ENCODE measurements at regions not wholly inside any gene's neighbourhood (a gene's known extent, or its start where the extent isn't known, plus 50 kb on each side); places are given as distances from the start of the nearest gene placed in this dataset.
"Not testable (repeated sequence)": the region's sequence is repeated elsewhere in the genome, so short reads cannot be mapped to it uniquely, and the experiment has no call there.

GRCh38 chr20:29741594-29741893, 1515.9 kb upstream of the DEFB115 start:
- H3K36me3 ChIP-seq, result no peaks in the 10 kb centered on the region
- H3K4me1 ChIP-seq, result no peaks in the 10 kb centered on the region
- DNase-seq (ENCODE audit: low spot score in 2 of 2), result no peak
- intact Hi-C loops (cut with DNase I), result no loop called here
- TF ChIP-seq CTCF (IDR thresholded peaks at IDR 0.05), result no peak
- H3K27me3 ChIP-seq, result no peaks in the 10 kb centered on the region
- peaks cover 5 to 12% of the 10 kb centered on the region in 2 donors for H3K9me3 ChIP-seq
- H3K27ac ChIP-seq, result no peak overlapping the region
- no peak overlapping the region for H3K4me3 ChIP-seq

GRCh38 chr20:29741894-29742698, 1515.4 kb upstream of the DEFB115 start:
- Histone ChIP-seq H3K9me3 (peaks cover 5 to 11% of the 10 kb centered on the region in 2 donors), H3K4me3 (no peak overlapping the region), H3K4me1 (no peaks in the 10 kb centered on the region), H3K27me3 (no peaks in the 10 kb centered on the region), H3K27ac (no peak overlapping the region), H3K36me3 (no peaks in the 10 kb centered on the region)
- no peak for TF ChIP-seq CTCF (IDR thresholded peaks at IDR 0.05)
- intact Hi-C loops (cut with DNase I), result no loop called here
- DNase-seq (ENCODE audit: low spot score in 2 of 2), result no peak

- Histone ChIP-seq H3K4me1 (no peaks in the 10 kb centered on the region), H3K27ac (no peak overlapping the region), H3K9me3 (peaks cover 5 to 10% of the 10 kb centered on the region in 2 donors), H3K27me3 (no peaks in the 10 kb centered on the region), H3K4me3 (no peak overlapping the region), H3K36me3 (no peaks in the 10 kb centered on the region)
- no peak for TF ChIP-seq CTCF (IDR thresholded peaks at IDR 0.05)
- intact Hi-C loops (cut with DNase I), result no loop called here
- no peak for DNase-seq (ENCODE audit: low spot score in 2 of 2)
Measured at GRCh38 chr20:29742699-29743100, 1514.8 kb upstream of the DEFB115 start.

GRCh38 chr20:29743101-29743931, 1514.1 kb upstream of the DEFB115 start:
- Histone ChIP-seq H3K27me3 (no peaks in the 10 kb centered on the region), H3K4me1 (no peaks in the 10 kb centered on the region), H3K36me3 (no peaks in the 10 kb centered on the region), H3K4me3 (no peak overlapping the region), H3K27ac (no peak overlapping the region), H3K9me3 (peaks cover 4 to 5% of the 10 kb centered on the region in 2 donors)
- intact Hi-C loops (cut with DNase I), result no loop called here
- DNase-seq (ENCODE audit: low spot score in 2 of 2), result no peak
- TF ChIP-seq CTCF (IDR thresholded peaks at IDR 0.05), result no peak

GRCh38 chr20:29744071-29744470, 1513.4 kb upstream of the DEFB115 start:
- Histone ChIP-seq H3K4me1 (no peaks in the 10 kb centered on the region), H3K27ac (no peak overlapping the region), H3K9me3 (peaks cover 3 to 5% of the 10 kb centered on the region in 2 donors), H3K27me3 (no peaks in the 10 kb centered on the region), H3K4me3 (no peak overlapping the region), H3K36me3 (no peaks in the 10 kb centered on the region)
- intact Hi-C loops (cut with DNase I), result no loop called here
- no peak for DNase-seq (ENCODE audit: low spot score in 2 of 2)
- no peak for TF ChIP-seq CTCF (IDR thresholded peaks at IDR 0.05)

- H3K4me3 ChIP-seq; H3K27me3 ChIP-seq; intact Hi-C loops (cut with DNase I); H3K4me1 ChIP-seq; DNase-seq (ENCODE audit: low spot score in 2 of 2); H3K36me3 ChIP-seq; H3K27ac ChIP-seq; H3K9me3 ChIP-seq: not testable (repeated sequence)
Measured at GRCh38 chr20:29745534-29746245, 1511.8 kb upstream of the DEFB115 start.
